H1 (cell line): ENCODE measurements at regions not wholly inside any gene's neighbourhood (a gene's known extent, or its start where the extent isn't known, plus 50 kb on each side); places are given as distances from the start of the nearest gene placed in this dataset.
A peak's percentile ranks its signal among the peaks of the same experiment; 100 is the strongest.

Experiments used
- CTCF ChIA-PET: fragments of 300-600 bp; sonication (Branson Sonifier 250); formaldehyde crosslinking; loops from one replicate; lab custom pipeline; 2021; ENCODE audit not compliant: partially characterized antibody; lab: Charles Lee
- POLR2A ChIA-PET: fragments of 300-600 bp; sonication (Branson Sonifier 250); formaldehyde crosslinking; loops from one replicate; lab custom pipeline; 2021; ENCODE audit warnings: inconsistent platforms; ENCODE audit not compliant: partially characterized antibody; lab: Charles Lee
- DNase-seq, 2 experiments: peaks; one replicate each; pipeline versions ENCODE4 v3.0.0 to v3.0.0-alpha.2; 2010 to 2022; ENCODE audit warnings: low spot score in 2 of 2, low read depth in 1 of 2, mixed read lengths in 1 of 2
- FAIRE-seq: peaks from 2 replicates; lab custom pipeline; 2011; peaks lifted over from hg19 to GRCh38; lab: Jason Lieb, UNC
- H2AFZ ChIP-seq: 2 replicates; pipeline ENCODE4 v1.8.1; 2012; ENCODE audit warnings: low read length, inconsistent platforms
- H2AK5ac ChIP-seq: 2 replicates; pipeline ENCODE4 v1.6.1; 2013; ENCODE audit warnings: low read depth, low read length
- H2BK120ac ChIP-seq: replicated peaks from 2 replicates; pipeline ENCODE3; 2013; ENCODE audit warnings: low read depth, low read length, inconsistent platforms
- H2BK12ac ChIP-seq: 2 replicates; pipeline ENCODE4 v1.6.1; 2013; ENCODE audit warnings: low read depth, low read length
- H2BK15ac ChIP-seq: 2 replicates; pipeline ENCODE4 v1.6.1; 2013; ENCODE audit warnings: low read length
- H2BK20ac ChIP-seq: 2 replicates; pipeline ENCODE4 v1.6.1; 2013; ENCODE audit warnings: low read length
- H2BK5ac ChIP-seq: 2 replicates; pipeline ENCODE4 v1.6.1; 2013; ENCODE audit warnings: low read depth, low read length
- H3K14ac ChIP-seq: 2 replicates; pipeline ENCODE4 v1.6.1; 2013; ENCODE audit warnings: inconsistent platforms; ENCODE audit not compliant: insufficient read length
- H3K18ac ChIP-seq: 2 replicates; pipeline ENCODE4 v1.6.1; 2013; ENCODE audit warnings: low read length; ENCODE audit errors: extremely low read depth
- H3K23ac ChIP-seq: 2 replicates; pipeline ENCODE4 v1.6.1; 2013; ENCODE audit warnings: inconsistent platforms; ENCODE audit not compliant: insufficient read length
- H3K23me2 ChIP-seq: 2 replicates; pipeline ENCODE4 v1.6.1; 2013; ENCODE audit warnings: low read depth, low read length
- H3K27ac ChIP-seq: 2 replicates; pipeline ENCODE4 v1.6.1; 2011; ENCODE audit warnings: low read depth, low read length, inconsistent platforms
- H3K27me3 ChIP-seq, 4 experiments: replicated peaks in 1 of 4; 1 replicate in 1 of 4; 2 replicates in 3 of 4; pipeline versions ENCODE4 v1.6.1 to v1.8.1; 2011 to 2013; ENCODE audit warnings: low read length in 3 of 4, mild to moderate bottlenecking in 3 of 4, inconsistent platforms in 2 of 4, mixed read lengths in 2 of 4, moderate library complexity in 1 of 4; ENCODE audit not compliant: control insufficient read depth in 3 of 4, insufficient read depth in 3 of 4; ENCODE audit errors: extremely low read depth in 1 of 4
- H3K36me3 ChIP-seq, 4 experiments: 2 replicates each; pipeline versions ENCODE4 v1.6.1 to v1.8.1; 2011 to 2013; ENCODE audit warnings: mild to moderate bottlenecking in 4 of 4, low read length in 3 of 4, moderate library complexity in 2 of 4, control low read depth in 1 of 4, inconsistent platforms in 1 of 4; ENCODE audit not compliant: insufficient read depth in 4 of 4, control insufficient read depth in 2 of 4
- H3K4ac ChIP-seq: replicated peaks from 2 replicates; pipeline ENCODE3; 2013; ENCODE audit warnings: low read length, low read depth, mixed read lengths, inconsistent platforms; ENCODE audit not compliant: insufficient read length
- H3K4me1 ChIP-seq, 4 experiments: replicated peaks in 1 of 4; 1 replicate in 1 of 4; 2 replicates in 3 of 4; pipeline versions ENCODE4 v1.6.1 to v1.8.1; 2011 to 2013; ENCODE audit warnings: low read length in 3 of 4, inconsistent platforms in 2 of 4, mixed read lengths in 1 of 4; ENCODE audit not compliant: insufficient read depth in 4 of 4, control insufficient read depth in 3 of 4
- H3K4me2 ChIP-seq, 2 experiments: 2 replicates each; pipeline versions ENCODE4 v1.6.1 to v1.8.1; 2011 to 2013; ENCODE audit warnings: low read depth in 2 of 2, low read length in 2 of 2, control low read depth in 1 of 2, inconsistent platforms in 1 of 2, mild to moderate bottlenecking in 1 of 2; ENCODE audit not compliant: insufficient read depth in 1 of 2
- H3K4me3 ChIP-seq, 4 experiments: fragments of 200-600, 300-600 bp in 1 of 4; sonication (generic), shearing (Covaris generic), sonication (Bioruptor Twin) in 1 of 4; 2 replicates each; pipeline versions ENCODE4 v1.5.1 to v1.8.1; 2011 to 2016; ENCODE audit warnings: low read length in 4 of 4, low read depth in 3 of 4, control low read depth in 2 of 4, inconsistent platforms in 2 of 4, mild to moderate bottlenecking in 2 of 4, mixed read lengths in 1 of 4, moderate library complexity in 1 of 4; ENCODE audit not compliant: insufficient read depth in 2 of 4; ENCODE audit errors: extremely low read depth in 1 of 4
- H3K56ac ChIP-seq: replicated peaks from 2 replicates; pipeline ENCODE3; 2013; ENCODE audit warnings: low read depth, mild to moderate bottlenecking, mixed read lengths, low read length, inconsistent platforms; ENCODE audit not compliant: insufficient read length
- H3K79me1 ChIP-seq: 2 replicates; pipeline ENCODE4 v1.6.1; 2013; ENCODE audit warnings: low read depth, low read length, control low read depth
- H3K79me2 ChIP-seq, 2 experiments: 2 replicates each; pipeline versions ENCODE4 v1.6.1 to v1.8.1; 2012 to 2013; ENCODE audit warnings: low read length in 2 of 2, mild to moderate bottlenecking in 2 of 2, inconsistent platforms in 1 of 2; ENCODE audit not compliant: insufficient read depth in 2 of 2, control insufficient read depth in 1 of 2
- H3K9ac ChIP-seq, 4 experiments: replicated peaks in 1 of 4; 1 replicate in 1 of 4; 2 replicates in 3 of 4; pipeline versions ENCODE4 v1.6.1 to v1.8.1; 2011 to 2013; ENCODE audit warnings: low read depth in 3 of 4, low read length in 3 of 4, control low read depth in 2 of 4, mild to moderate bottlenecking in 2 of 4, moderate library complexity in 2 of 4, inconsistent platforms in 1 of 4; ENCODE audit errors: extremely low read depth in 1 of 4
- H3K9me3 ChIP-seq, 2 experiments: 2 replicates each; pipeline versions ENCODE4 v1.6.1 to v1.8.1; 2012 to 2013; ENCODE audit warnings: mild to moderate bottlenecking in 2 of 2, moderate library complexity in 2 of 2, control low read depth in 1 of 2, inconsistent platforms in 1 of 2, low read depth in 1 of 2, low read length in 1 of 2, mixed read lengths in 1 of 2; ENCODE audit not compliant: insufficient read depth in 2 of 2
- H4K20me1 ChIP-seq, 2 experiments: replicated peaks in 1 of 2; 2 replicates each; pipeline versions ENCODE3 to v1.8.1; 2011 to 2013; ENCODE audit warnings: inconsistent platforms in 2 of 2, low read length in 2 of 2, mild to moderate bottlenecking in 1 of 2; ENCODE audit not compliant: insufficient read depth in 2 of 2, control insufficient read depth in 1 of 2
- H4K5ac ChIP-seq: 2 replicates; pipeline ENCODE4 v1.6.1; 2013; ENCODE audit warnings: low read length, low read depth, mixed read lengths, inconsistent platforms; ENCODE audit not compliant: insufficient read length
- H4K8ac ChIP-seq: 2 replicates; pipeline ENCODE4 v1.8.0; 2013; ENCODE audit warnings: mild to moderate bottlenecking, moderate library complexity, low read length, inconsistent platforms; ENCODE audit not compliant: insufficient read depth; ENCODE audit errors: extremely low read depth
- H4K91ac ChIP-seq: replicated peaks from 2 replicates; pipeline ENCODE3; 2013; ENCODE audit warnings: low read length, mixed read lengths, inconsistent platforms; ENCODE audit not compliant: insufficient read length
- CTBP2 ChIP-seq: IDR thresholded peaks from 2 replicates; pipeline ENCODE4 v1.7.0; 2011; ENCODE audit warnings: borderline replicate concordance, mild to moderate bottlenecking, moderate library complexity, mixed read lengths, low read length; ENCODE audit not compliant: insufficient read depth, insufficient read length
- GABPA ChIP-seq: IDR thresholded peaks from 2 replicates; pipeline ENCODE4 v1.6.1; 2011; ENCODE audit warnings: mild to moderate bottlenecking, low read length, moderate library complexity, borderline replicate concordance; ENCODE audit not compliant: insufficient read depth
- GTF2F1 ChIP-seq: IDR thresholded peaks from 2 replicates; pipeline ENCODE4 v1.6.1; 2012; ENCODE audit warnings: low read depth, low read length, improper control_type of control experiment, borderline replicate concordance
- MAFK ChIP-seq: IDR thresholded peaks from 2 replicates; pipeline ENCODE4 v1.6.1; 2012; ENCODE audit warnings: low read depth, mild to moderate bottlenecking, improper control_type of control experiment, low read length
- PHF8 ChIP-seq: fragments of 200-600 bp; sonication (generic); conservative IDR thresholded peaks from 2 replicates; pipeline ENCODE4 v1.7.1; 2012; ENCODE audit warnings: low read depth, mild to moderate bottlenecking, inconsistent platforms, low read length, moderate library complexity
- POLR2A ChIP-seq, 2 experiments: IDR thresholded peaks; 1 replicate in 1 of 2; 2 replicates in 1 of 2; pipeline ENCODE4 v1.6.1; 2011; ENCODE audit warnings: low read depth in 2 of 2, low read length in 2 of 2, mild to moderate bottlenecking in 2 of 2; ENCODE audit errors: control extremely low read depth in 1 of 2
- POLR2AphosphoS5 ChIP-seq: IDR thresholded peaks from 2 replicates; pipeline ENCODE4 v1.6.1; 2011; ENCODE audit warnings: low read depth, low read length
- RNF2 ChIP-seq: fragments of 200-900, 300-1000 bp; sonication (generic); IDR thresholded peaks from 2 replicates; pipeline ENCODE4 v1.7.1; 2016; ENCODE audit warnings: borderline replicate concordance, low read depth, mild to moderate bottlenecking, antibody characterized with exemption, low read length; ENCODE audit not compliant: poor library complexity, severe bottlenecking; ENCODE audit errors: missing control alignments
- SAP30 ChIP-seq: fragments of 300-600 bp; sonication (generic); IDR thresholded peaks from 2 replicates; pipeline ENCODE4 v1.7.1; 2012; ENCODE audit warnings: low read length, moderate library complexity, mild to moderate bottlenecking, inconsistent platforms; ENCODE audit not compliant: insufficient read depth, insufficient replicate concordance
- SIX5 ChIP-seq: IDR thresholded peaks from 2 replicates; pipeline ENCODE4 v1.6.1; 2011; ENCODE audit warnings: mild to moderate bottlenecking, low read depth, low read length
- SP4 ChIP-seq: IDR thresholded peaks from 2 replicates; pipeline ENCODE4 v1.6.1; 2012; ENCODE audit warnings: low read length, inconsistent platforms
- SRF ChIP-seq: IDR thresholded peaks from 2 replicates; pipeline ENCODE4 v1.6.1; 2011; ENCODE audit warnings: mild to moderate bottlenecking, low read depth, low read length, moderate library complexity
- WGBS, 2 experiments: shearing (Covaris generic) in 1 of 2; methylation state at CpG; one replicate each; pipeline versions ENCODE4 v1.1.6 to v1.1.7; 2013 to 2015; ENCODE audit warnings: low lambda C conversion rate in 2 of 2, mixed read lengths in 2 of 2, inconsistent platforms in 1 of 2, low coverage in 1 of 2, missing lambda C conversion rate in 1 of 2; ENCODE audit not compliant: insufficient replicate concordance in 2 of 2, insufficient coverage in 1 of 2, insufficient read length in 1 of 2; ENCODE audit errors: extremely low coverage in 1 of 2, missing lambda C conversion rate in 1 of 2; 5-methylcytosine and 5-hydroxymethylcytosine counted together
- TF ChIP-seq, protein P1 (sequence below): IDR thresholded peaks from 2 replicates; pipeline ENCODE4 v1.6.1; 2012; ENCODE audit warnings: low read length, inconsistent platforms

DNA sequence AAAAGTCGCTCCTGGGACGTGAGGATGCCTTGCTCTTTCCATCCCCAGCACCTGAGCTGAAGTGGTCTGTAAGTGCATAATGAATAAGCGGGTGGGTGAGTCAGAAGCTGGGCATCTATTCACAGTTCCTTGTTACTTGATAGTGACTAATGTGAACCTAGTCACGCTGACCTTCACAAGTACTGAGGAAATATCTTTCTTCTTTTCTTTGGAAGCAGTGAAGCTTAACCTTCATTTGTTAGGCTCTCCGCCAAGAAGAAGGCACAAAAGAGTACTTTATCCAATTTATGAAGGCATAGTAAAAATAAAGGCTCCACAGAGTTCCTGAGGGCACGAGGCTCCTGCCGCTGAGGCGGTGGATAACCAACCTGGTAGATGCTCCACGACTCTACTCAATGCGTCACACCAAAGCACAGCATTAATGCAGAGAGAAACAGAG is 475.7 kb upstream of the SLIT2 start:
- Histone ChIP-seq H3K79me2 (no peaks in the 10 kb centered on the region), H3K56ac (no peak overlapping the region), H3K36me3 (no peaks in the 10 kb centered on the region), H3K79me1 (no peaks in the 10 kb centered on the region), H2BK15ac (no peak overlapping the region), H2BK120ac (no peak overlapping the region), H4K20me1 (no peaks in the 10 kb centered on the region), H3K23me2 (no peaks in the 10 kb centered on the region), H4K8ac (no peak overlapping the region), H3K4me3 (no peak overlapping the region), H3K18ac (no peak overlapping the region), H3K14ac (no peak overlapping the region), H4K5ac (no peak overlapping the region), H3K4ac (no peak overlapping the region), H3K4me1 (no peaks in the 10 kb centered on the region), H3K27me3 (no peaks in the 10 kb centered on the region), H2AK5ac (no peak overlapping the region), H2BK20ac (no peak overlapping the region), H4K91ac (no peak overlapping the region), H3K9ac (no peak overlapping the region), H2BK5ac (no peak overlapping the region), H3K27ac (no peak overlapping the region), H3K4me2 (no peak overlapping the region), H3K9me3 (no peaks in the 10 kb centered on the region), H3K23ac (no peak overlapping the region), H2BK12ac (no peak overlapping the region), H2AFZ (no peak overlapping the region)
- CTCF ChIA-PET = interaction anchor here (1.1 kb wide), 1 partner anchor 31 kb away, joined by 3 read pairs; no protein-coding TSS in a partner anchor
- WGBS, 2 experiments = 95% methylated on average over 10 of the region's 10 CpGs; no CpG with 5 or more reads in 1 of the 2 experiments
- POLR2A ChIA-PET = interaction anchor here (0.5 kb wide), 1 partner anchor 1157 kb away, joined by 3 read pairs; no protein-coding TSS in a partner anchor
- FAIRE-seq = no peak
- DNase-seq = peak in 1 of 2 experiments; percentile 10
- no peak for TF ChIP-seq POLR2AphosphoS5
- TF ChIP-seq GABPA = no peak
- TF ChIP-seq SP4 = no peak
- TF ChIP-seq MAFK = no peak
- no peak for TF ChIP-seq PHF8
- TF ChIP-seq GTF2F1 = no peak
- no peak for TF ChIP-seq POLR2A (IDR thresholded peaks at IDR 0.05; ENCODE audit: control extremely low read depth in 1 of 2, low read depth in 2 of 2, low read length in 2 of 2)
- no peak for TF ChIP-seq SAP30
- no peak for TF ChIP-seq RNF2
- no peak for TF ChIP-seq SRF
- TF ChIP-seq SIX5 = no peak
- TF ChIP-seq, protein P1, sequence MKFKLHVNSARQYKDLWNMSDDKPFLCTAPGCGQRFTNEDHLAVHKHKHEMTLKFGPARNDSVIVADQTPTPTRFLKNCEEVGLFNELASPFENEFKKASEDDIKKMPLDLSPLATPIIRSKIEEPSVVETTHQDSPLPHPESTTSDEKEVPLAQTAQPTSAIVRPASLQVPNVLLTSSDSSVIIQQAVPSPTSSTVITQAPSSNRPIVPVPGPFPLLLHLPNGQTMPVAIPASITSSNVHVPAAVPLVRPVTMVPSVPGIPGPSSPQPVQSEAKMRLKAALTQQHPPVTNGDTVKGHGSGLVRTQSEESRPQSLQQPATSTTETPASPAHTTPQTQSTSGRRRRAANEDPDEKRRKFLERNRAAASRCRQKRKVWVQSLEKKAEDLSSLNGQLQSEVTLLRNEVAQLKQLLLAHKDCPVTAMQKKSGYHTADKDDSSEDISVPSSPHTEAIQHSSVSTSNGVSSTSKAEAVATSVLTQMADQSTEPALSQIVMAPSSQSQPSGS = no peak
- no peak for TF ChIP-seq CTBP2
